ENCODE measurements at regions not wholly inside any gene's neighbourhood (a gene's known extent, or its start where the extent isn't known, plus 50 kb on each side); places are given as distances from the start of the nearest gene placed in this dataset.
"Not testable (repeated sequence)": the region's sequence is repeated elsewhere in the genome, so short reads cannot be mapped to it uniquely, and the experiment has no call there.

- DNase-seq = no peak
Measured at GRCh38 chr4:13678186-13678924, 50.8 kb upstream of the BOD1L1 start.

DNA sequence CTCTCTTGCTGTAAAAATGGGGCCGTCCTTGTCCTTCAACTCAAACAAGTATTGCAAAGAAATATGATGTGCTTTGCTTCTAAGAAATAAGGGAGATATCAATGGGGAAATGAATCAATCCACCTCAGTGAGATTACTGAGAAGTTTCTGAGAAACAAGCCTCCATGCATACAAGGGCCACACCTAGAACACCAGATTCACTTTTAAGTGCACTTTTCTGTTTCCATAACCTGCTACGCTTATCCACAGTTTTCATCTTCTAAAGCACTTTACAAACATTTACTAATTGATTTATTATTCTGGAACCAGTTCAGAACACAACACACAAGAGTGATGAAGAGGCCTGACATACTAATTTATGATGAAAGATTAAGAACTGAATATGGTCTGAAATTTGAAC is 54.0 kb upstream of the BOD1L1 start:
- no peak for DNase-seq

DNA sequence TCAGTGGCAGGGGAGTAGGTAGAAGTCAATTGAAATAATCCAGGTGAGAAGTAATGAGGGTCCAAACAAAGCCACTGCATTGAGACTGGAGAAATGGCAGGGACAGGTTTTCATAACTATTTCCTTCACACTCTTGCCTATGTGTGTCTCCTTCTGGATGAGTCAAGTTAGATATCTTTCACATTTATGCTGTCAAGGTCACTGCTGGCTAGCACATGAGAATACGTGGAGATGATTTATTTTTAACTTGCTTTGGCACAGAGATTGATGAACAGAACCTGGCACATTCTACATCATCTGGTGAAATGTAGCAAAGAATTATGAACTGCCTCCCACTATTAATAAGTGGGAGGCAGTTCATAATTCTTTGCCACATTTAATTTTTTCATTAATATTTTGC is 66.7 kb upstream of the BOD1L1 start:
- DNase-seq = no peak

- no peak for DNase-seq
Measured at GRCh38 chr4:13698296-13698695, 70.8 kb upstream of the BOD1L1 start.

DNA sequence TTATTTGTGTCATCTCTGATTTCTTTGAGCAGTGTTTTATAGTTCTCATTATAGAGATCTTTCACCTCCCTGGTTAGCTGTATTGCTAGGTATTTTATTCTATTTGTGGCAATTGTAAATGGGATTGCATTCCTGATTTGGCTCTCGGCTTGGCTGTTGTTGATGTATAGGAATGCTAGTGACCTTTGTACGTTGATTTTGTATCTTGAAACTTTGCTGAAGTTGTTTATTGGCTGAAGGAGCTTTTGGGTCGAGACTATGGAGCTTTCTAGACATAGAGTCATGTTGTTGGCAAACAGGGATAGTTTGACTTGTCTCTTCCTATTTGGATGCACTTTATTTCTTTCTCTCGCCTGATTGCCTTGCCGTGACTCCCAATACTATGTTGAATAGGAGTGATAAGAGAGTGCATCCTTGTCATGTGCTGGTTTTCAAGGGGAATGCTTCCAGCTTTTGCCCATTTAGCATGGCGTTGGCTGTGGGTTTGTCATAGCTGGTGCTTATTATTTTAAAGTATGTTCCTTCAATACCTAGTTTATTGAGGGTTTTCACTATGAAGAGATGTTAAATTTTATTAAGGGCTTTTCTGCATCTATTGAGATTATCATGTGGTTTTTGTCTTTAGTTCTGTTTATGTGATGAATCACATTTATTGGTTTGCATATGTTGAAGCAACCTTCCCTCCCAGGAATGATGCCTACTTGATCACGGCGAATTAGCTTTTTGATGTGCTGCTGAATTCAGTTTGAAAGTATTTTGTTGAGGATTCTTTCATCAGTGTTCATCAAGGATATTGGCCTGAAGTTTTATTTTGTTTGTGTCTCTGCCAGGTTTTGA is 72.7 kb upstream of the BOD1L1 start:
- no peak for DNase-seq

DNA sequence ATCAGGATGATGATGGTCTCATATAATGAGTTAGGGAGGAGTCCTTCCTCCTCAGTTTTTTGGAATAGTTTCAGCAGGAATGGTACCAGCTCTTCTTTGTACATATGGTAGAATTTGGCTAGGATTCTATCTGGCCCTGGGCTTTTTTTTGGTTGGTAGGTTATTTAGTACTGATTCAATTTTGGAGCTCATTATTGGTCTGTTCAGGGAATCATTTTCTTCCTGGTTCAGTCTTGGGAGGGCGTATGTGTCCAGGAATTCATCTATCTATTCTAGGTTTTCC is 73.3 kb upstream of the BOD1L1 start:
- not testable (repeated sequence) for DNase-seq

DNA sequence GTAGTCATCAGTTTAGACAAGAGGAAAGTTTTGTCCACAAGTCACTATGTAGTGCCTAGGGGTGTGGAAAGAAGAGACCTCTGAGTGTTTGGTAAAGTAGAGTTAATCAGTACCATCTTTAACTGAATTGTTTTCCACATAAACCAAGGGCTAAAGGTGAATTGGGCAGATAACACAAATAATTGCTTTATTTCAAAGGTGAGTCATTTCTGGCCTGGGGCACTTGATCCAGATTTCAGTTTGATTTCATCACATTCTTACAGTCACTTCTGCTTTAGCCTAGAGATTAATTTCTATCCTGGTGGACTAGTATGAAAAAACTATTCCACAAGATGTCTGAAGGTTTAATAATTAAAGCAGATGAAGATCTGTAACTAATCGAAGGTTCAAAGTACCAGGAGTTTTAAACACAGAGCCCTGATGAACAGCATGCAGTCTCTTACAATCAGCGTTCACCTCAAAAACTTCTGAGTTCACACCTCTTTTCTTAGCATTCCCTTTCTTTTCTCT is 74.5 kb upstream of the BOD1L1 start:
- no peak for DNase-seq

- DNase-seq = no peak
Measured at GRCh38 chr4:13703096-13703495, 75.6 kb upstream of the BOD1L1 start.

DNA sequence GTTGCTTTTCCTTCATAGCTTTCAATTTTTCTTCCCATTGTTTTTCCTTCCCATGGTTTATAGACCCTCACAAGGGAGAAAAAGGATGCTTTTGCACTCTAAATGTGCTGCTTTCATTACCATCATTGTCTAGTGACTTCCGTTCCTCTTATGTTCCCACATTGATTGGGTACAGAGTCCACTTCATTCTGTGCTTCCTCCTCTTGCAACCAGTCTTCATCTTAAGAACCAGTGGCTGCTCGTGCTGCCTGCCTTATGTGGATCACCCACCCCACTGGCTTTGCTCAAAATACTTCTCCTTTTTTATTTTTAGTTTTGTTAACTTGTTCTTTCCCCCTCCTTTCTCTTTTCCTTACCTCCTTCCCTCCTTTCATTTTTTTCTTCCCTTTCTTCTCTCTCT is 76.5 kb upstream of the BOD1L1 start:
- no peak for DNase-seq

DNA sequence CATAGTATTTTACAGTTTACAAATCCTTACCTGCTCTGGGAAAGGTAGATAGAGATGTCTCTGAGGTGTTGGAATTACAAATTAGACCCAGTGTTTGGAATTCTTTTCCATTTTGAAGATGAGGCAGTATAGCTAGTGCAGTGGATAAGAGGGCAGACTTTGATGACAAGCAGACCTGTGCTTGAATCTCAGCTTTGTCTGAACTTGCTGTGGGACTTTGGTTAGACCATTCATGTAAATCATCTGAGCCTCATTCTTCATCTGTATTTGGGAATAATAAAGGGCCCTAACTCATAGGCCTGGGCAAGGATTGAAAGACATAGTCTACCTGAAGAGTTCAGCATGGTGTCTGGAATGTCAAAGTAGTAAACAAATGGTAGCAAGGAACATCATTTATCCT is 77.2 kb upstream of the BOD1L1 start:
- no peak for DNase-seq

- no peak for DNase-seq
Measured at GRCh38 chr4:13705521-13706041, 78.1 kb upstream of the BOD1L1 start.

DNA sequence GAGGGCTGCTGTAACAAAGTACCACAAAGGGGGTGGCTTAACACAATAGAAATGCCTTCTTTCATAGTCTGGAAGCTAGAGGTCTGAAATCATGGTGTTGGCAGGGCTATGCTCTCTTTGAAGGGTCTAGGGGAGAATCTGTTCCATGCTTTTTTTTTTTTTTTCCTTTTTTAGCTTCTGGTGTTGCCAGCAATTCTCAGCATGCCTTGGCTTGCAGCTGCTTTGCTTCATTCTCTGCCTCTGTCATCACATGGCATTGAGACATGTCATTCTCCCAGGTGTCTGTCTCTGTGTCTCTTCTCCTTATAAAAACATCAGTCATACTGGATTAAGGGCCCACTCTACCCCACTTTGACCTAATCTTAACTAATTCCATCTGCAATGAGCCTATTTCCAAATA is 78.6 kb upstream of the BOD1L1 start:
- no peak for DNase-seq

- DNase-seq = no peak
Measured at GRCh38 chr4:13706716-13707115, 79.2 kb upstream of the BOD1L1 start.

DNA sequence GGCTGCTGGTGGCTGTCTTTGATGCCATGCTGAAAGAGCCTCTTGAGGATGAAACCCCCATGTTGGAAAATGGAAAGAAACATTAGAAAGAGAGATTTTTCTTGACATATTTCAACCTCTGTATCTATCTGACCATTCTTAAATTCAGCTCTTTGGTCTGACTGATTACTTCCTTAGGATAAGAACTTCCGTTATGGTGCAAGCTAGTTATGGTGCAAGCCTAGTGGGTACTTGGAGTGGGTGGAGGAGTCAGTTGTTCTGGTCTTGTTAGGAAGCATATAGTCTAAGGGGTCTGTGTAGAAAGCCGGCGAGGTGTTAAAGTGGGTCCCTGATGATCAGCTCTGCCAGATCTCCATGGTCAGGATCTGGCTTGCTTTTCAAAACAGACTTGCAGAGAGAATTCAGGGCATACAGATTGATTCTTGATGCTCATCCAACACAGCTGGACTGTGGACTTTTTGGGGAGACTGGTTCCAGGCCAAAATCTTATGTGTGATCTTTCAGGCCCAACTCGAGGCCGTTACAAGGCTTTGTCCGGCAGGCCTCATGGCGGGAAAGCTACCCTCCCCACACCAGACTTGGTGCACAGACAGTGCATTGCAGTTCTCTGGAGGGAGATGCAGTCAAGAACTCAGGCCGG is 82.8 kb upstream of the BOD1L1 start:
- DNase-seq = no peak

DNA sequence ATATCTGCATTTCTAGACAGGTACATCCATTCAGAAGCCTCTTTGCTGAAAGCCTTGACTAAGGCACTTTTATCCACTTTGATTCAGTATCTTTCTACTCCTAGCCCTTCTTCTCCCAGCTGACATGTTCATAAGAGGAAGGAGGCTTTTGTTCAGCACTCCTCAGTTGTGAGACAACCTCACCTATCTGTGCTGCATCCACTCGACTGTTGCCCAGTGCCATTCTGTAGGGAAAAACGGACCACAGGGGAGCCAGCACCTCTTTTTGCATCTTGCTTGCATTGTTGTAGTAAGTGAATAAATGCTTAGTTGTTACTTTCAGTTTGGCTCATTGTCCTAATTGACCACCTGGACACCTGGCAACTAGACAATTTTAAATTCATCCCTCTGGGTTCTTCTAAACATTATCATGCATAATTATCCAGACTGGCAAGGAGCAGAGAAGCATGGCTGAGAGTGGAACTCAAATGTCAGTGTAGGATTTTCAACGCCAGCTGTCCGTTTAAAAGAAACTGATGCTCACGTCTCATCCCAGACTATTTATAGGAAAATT is 83.8 kb upstream of the BOD1L1 start:
- DNase-seq = no peak

DNA sequence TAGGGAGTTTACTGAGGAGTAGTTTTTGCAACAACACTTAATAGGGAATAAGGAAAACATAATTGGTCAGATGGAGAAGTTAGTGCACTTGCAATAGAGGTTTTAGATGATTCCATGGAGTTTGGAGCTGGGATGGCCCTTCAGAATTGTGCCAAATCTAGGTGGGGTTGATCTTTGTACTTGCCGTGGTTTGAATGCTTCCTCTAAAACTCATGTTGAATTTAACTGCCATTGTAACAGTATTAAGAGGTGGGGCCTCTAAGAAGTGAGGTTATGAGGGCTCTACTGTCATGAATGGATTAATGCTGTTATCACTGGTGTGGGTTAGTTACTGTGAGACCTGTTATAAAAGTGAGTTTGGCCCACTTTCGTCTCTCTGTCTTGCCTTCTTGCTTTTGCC is 94.4 kb upstream of the BOD1L1 start:
- DNase-seq = no peak

GRCh38 chr4:13722649-13723048 is 95.1 kb upstream of the BOD1L1 start:
- DNase-seq = no peak

DNA sequence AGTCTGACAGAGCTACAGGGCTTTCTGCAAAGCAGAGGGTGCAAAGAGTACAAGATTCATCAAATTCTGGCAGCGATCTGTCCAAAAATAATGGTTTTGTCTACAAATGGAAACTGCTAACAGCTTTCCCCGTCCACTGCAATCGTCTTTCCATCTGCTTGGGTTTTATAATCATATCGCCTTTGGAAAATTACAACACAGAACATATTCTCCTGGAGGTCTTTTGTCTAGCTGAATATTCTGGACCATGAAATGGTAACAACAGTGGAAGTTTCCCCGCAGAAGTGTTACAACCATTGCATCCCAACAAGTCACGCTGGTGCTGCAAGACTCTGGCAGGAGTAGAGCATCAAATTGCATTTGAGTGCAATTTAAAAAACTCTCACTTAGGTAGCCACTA is 101.2 kb upstream of the BOD1L1 start:
- no peak for DNase-seq

GRCh38 chr4:13731019-13731418 is 103.5 kb upstream of the BOD1L1 start:
- DNase-seq = no peak

- DNase-seq = no peak
Measured at GRCh38 chr4:13733817-13734216, 106.3 kb upstream of the BOD1L1 start.

DNA sequence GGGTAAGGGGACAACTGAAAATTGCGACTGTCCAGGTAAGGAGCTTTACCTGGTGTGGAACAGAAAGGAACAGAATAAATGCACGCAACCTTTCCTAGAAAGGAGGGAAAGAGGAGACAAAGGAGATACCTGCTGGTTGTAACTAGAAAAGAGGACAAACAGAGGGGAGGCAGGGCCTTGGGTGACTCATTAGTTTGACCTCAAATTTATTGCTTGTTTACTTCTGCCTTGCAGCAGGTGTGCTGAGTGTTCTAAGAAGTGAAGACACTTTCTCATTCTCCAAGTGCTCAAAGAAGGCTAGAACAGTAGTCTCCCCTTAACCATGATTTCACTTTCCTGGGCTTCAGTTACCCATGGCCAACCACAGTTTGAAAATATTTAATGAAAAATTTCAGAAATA is 123.1 kb upstream of the BOD1L1 start:
- DNase-seq = no peak

DNA sequence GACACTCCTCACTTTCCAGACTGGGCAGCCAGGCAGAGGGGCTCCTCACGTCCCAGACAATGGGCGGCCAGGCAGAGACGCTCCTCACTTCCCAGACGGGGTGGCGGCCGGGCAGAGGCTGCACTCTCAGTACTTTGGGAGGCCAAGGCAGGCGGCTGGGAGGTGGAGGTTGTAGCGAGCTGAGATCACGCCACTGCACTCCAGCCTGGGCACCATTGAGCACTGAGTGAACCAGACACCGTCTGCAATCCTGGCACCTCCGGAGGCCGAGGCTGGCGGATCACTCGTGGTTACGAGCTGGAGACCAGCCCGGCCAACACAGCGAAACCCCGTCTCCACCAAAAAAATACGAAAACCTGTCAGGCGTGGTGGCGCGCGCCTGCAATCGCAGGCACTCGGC is 134.1 kb upstream of the BOD1L1 start:
- DNase-seq = not testable (repeated sequence)

- no peak for DNase-seq
Measured at GRCh38 chr4:13762130-13762529, 134.6 kb upstream of the BOD1L1 start.

GRCh38 chr4:13763707-13764106 is 136.2 kb upstream of the BOD1L1 start:
- DNase-seq = no peak

Data from NCI-H187 treated with DMSO at 0.1 percent for 48 hours (cell line).